ENCODE measurements at regions not wholly inside any gene's neighbourhood (a gene's known extent, or its start where the extent isn't known, plus 50 kb on each side); places are given as distances from the start of the nearest gene placed in this dataset.

GRCh38 chr7:41268878-41269277 lies 434.0 kb downstream of the INHBA start:
- TF ChIP-seq CTCF (IDR thresholded peaks at IDR 0.05) (no peak), POLR2A (IDR thresholded peaks at IDR 0.05) (no peak), POLR2AphosphoS5 (IDR thresholded peaks at IDR 0.05) (no peak), EP300 (IDR thresholded peaks at IDR 0.05) (no peak)
